ENCODE measurements at regions not wholly inside any gene's neighbourhood (a gene's known extent, or its start where the extent isn't known, plus 50 kb on each side); places are given as distances from the start of the nearest gene placed in this dataset.
"Not testable (repeated sequence)": the region's sequence is repeated elsewhere in the genome, so short reads cannot be mapped to it uniquely, and the experiment has no call there.

DNA sequence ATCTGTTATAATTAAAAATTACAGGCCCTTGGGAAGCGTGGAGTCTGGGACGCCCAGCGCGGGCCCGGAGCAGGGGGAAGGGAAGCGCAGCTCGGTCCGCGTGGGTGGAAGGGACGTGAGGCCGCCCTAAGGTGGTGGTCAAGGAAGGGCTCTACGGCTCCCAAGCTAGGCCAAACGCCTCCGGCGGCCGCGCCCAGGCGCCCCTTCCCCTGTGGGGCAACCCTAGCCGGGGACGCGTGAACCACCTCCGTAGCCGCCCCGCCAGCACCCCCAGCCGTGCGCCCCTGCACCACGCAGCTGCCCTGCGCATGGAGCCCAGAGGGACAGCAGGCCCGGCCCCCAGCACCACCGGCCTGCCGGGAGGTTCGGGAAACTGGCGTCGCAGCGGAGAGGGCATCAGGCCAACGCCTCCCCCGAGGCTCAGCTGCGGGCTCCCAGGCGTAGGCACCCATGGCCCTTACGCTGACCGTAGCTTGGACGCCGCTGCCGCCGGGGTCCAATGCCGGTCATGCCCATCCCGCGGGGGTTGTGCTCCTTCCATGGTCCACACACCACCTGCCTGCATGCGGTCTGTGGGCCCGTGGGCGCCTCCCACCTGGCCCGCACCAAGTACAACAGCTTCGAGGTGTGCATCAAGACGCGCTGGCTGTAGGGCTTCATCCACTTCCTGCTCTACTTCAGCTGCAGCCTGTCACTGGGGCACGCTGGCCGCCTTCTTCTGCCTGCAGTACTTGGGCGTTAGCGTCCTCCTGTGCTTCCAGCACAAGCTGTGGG lies 166.7 kb downstream of the SEPTIN7 start:
- TF ChIP-seq, protein P1, sequence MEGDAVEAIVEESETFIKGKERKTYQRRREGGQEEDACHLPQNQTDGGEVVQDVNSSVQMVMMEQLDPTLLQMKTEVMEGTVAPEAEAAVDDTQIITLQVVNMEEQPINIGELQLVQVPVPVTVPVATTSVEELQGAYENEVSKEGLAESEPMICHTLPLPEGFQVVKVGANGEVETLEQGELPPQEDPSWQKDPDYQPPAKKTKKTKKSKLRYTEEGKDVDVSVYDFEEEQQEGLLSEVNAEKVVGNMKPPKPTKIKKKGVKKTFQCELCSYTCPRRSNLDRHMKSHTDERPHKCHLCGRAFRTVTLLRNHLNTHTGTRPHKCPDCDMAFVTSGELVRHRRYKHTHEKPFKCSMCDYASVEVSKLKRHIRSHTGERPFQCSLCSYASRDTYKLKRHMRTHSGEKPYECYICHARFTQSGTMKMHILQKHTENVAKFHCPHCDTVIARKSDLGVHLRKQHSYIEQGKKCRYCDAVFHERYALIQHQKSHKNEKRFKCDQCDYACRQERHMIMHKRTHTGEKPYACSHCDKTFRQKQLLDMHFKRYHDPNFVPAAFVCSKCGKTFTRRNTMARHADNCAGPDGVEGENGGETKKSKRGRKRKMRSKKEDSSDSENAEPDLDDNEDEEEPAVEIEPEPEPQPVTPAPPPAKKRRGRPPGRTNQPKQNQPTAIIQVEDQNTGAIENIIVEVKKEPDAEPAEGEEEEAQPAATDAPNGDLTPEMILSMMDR (IDR thresholded peaks at IDR 0.05; ENCODE audit: borderline replicate concordance, insufficient read depth, low read depth, low read length) = no peak
- no peak overlapping the region for H3K4me3 ChIP-seq (ENCODE audit: low read depth, low read length)

DNA sequence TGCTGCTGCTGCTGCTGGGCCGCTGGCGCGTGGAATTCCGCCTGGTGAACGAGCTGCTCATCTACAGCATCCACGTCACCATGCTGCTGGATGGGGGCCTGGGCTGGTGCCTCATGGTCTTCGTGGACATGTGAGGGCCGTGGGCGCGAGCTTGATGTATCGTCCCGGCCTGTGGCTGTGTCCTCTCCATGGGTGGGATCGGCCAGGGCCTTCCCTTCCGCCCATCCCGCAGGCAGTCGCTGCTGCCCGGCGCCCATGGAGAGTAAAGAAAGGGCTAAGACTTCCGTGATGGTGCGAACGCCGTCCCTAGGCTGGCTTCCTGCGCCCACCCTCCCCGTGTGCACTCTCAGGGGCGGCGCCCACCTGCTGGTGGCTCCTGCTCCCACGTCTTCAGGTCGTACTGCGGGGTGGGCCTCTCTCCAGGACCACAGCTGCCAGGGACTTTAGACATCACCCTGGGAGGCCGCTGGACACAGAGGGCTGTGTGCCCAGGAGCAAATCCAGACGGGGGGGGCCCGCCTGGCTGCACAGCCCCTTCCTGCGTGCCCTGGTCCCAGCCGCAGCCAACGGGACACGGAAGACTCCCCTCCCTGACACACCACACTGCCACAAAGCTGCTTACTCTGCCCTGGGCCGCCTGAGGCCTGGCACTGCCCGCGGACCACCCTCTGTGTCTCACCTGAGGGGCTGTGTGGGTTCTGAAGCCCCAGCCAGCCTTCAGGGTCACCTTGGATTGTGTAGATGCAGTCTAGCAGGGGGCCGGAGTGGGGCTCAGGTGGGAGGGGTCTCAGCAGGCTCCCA lies 167.5 kb downstream of the SEPTIN7 start:
- no peak overlapping the region for H3K4me3 ChIP-seq (ENCODE audit: low read depth, low read length)
- TF ChIP-seq, protein P1 (IDR thresholded peaks at IDR 0.05; ENCODE audit: borderline replicate concordance, insufficient read depth, low read depth, low read length) = no peak

DNA sequence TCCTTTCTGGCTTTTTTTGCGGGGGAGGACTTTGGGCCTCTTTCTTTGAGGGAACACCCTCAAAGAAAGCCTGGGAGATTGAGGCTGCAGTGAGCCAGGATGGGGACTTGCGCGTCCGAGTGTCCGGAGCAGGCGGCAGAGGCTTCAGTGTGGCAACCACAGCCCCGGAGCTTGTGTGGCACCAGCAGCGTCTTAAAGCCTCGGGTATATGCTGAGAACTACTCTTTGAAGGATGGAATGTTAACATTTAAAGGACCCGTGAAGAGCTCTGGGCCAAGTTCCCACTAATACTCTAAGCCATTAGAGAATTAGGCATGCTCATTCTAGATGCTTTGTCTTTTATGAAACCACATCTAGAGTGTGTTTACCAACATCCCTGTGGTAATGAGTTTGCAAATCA lies 168.2 kb downstream of the SEPTIN7 start:
- TF ChIP-seq, protein P1 (IDR thresholded peaks at IDR 0.05; ENCODE audit: borderline replicate concordance, insufficient read depth, low read depth, low read length) = no peak
- H3K4me3 ChIP-seq (ENCODE audit: low read depth, low read length) = no peak overlapping the region

DNA sequence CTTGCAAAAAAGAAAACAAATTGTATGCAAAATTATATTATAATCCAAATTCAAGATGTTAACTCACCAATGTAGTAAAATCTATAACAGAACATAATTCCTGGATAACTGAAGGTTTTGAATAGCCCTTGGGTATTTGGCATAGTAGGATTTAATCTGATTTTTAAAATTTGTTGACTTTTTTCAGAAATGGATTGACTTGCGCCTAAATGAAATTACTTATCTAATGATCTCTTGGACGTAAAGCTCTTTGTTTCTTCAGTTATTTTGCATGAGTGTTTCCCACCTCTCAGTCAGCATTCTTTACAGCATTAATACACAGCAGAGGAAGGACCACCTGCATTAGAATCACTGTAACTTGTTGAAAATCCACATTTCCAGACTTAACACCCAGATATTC lies 169.6 kb downstream of the SEPTIN7 start:
- TF ChIP-seq, protein P1 (IDR thresholded peaks at IDR 0.05; ENCODE audit: borderline replicate concordance, insufficient read depth, low read depth, low read length) = no peak
- H3K4me3 ChIP-seq (ENCODE audit: low read depth, low read length) = no peak overlapping the region

DNA sequence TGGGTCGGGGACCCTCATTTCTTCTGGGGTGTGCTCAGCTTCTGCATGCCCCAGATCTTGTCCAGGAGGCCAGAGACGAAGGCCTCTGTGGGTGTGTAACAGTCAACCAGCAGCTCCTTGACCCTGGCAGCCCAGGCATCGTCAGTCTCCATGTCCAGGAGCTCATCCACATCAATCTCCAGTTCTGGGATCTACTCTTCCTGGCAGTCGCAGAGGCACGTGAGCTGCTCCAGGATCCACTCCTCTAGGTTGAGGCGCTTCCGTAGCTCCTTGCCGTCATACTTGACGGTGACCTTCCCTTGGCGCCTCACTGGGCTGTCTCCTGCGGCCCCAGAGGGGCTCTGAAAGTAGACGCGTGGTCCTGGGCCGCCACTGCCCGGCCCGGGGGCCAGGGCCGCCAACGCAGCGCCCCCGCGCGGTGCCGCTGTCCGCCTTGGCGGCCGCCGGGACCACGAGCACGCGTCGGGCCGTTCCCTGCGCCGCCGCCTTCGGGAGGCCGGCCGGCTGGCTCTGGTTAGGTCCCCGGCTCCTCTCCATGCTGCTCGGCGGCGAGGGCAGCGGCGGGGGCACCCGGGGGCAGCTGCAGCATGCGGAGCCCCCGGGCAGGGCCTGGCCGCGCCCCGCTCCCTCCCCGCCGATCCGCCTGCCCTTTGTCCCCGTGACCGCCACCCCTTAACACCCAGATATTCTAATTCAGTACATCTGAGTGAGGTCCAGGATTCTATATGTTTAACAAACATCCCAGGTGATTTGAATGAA lies 170.5 kb downstream of the SEPTIN7 start:
- H3K4me3 ChIP-seq (ENCODE audit: low read depth, low read length) = no peak overlapping the region
- TF ChIP-seq, protein P1 (IDR thresholded peaks at IDR 0.05; ENCODE audit: borderline replicate concordance, insufficient read depth, low read depth, low read length) = peak; percentile 62

DNA sequence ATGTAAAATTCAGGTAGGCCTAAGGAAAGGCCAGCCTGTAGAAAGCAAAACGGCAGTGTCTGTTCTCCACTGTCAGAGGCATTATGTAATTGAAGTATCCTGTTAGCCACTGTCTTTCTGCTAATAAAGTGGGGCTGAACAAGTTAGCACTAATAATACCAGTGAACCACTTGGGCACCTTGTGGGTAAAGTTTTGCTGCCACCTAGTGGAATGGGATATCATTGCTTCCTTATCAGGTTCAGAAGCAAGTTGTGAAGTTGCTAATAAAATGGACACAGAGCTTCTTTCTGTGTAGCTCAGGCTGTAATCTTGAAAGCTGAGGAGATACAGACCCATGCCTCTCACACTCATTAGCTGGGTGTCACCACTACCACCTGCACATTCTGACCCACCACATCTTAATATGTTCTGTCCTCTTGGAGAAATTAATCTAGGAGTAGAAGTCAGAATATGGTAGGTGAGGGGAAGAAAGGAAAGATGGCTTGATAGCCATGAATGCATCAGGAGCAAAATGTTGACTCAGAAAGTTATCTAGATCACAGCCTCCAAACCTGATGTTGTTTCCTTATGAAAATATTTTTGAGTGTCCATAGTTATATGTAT lies 175.1 kb downstream of the SEPTIN7 start:
- no peak overlapping the region for H3K4me3 ChIP-seq (ENCODE audit: low read depth, low read length)
- TF ChIP-seq, protein P1 (IDR thresholded peaks at IDR 0.05; ENCODE audit: borderline replicate concordance, insufficient read depth, low read depth, low read length) = peak; percentile 63

DNA sequence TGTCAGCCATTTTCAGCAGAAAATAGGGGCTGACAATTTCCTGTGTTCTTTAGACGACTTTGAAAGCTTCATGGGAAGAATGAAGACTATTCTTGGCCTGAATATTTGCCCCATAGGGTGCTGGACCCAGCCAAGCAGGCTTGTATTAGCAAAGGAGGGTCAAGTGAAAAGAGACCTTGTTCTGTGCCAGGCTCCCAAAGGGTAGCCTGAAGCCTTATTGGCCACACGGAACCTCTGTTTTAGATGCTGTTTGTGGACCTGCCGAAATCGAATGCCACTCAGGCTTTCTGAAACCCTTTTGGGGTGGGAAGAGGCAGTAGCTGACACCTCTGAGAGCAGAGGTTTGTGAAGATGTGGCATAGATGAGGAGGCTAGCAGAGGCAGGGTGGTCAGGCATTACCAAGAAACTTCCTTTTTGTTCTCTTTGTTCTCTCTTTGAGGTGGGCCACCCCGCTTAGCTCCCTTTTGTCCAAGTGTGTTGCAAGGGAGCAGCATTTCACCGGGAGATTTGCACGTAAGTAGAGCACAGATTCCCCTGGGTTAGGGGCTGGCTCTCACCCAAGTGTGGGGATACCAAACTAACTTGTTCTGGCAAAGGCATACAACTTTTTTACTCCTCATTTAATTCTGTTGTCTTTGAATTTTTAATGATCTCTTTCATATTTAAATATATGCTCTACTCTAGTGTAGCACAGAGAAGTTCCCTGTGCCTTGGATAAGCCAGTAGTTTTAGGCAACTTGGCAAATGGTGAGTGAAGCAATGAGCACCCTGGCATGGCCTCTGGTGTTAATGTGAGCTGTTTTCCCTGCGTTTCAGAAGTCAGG lies 174.0 kb upstream of the EEPD1 start:
- not testable (repeated sequence) for H3K4me3 ChIP-seq (ENCODE audit: low read depth, low read length)

Data from GM12875 (cell line).